H9 (cell line): ENCODE measurements at regions not wholly inside any gene's neighbourhood (a gene's known extent, or its start where the extent isn't known, plus 50 kb on each side); places are given as distances from the start of the nearest gene placed in this dataset.

Experiments used
- DNase-seq: peaks from one replicate; pipeline ENCODE4 v3.0.0-alpha.2; 2017
- H2AFZ ChIP-seq: one replicate; pipeline ENCODE4 v1.6.1; 2013; ENCODE audit warnings: mild to moderate bottlenecking, low read length, control low read depth, moderate library complexity
- H2AK5ac ChIP-seq: 2 replicates; pipeline ENCODE4 v1.6.1; 2013; ENCODE audit warnings: low read length, control low read depth, mixed read lengths; ENCODE audit not compliant: insufficient read length
- H2BK120ac ChIP-seq: one replicate; pipeline ENCODE4 v1.6.1; 2013; ENCODE audit warnings: low read depth, mild to moderate bottlenecking, low read length, control low read depth, inconsistent platforms; ENCODE audit not compliant: poor library complexity, severe bottlenecking
- H2BK12ac ChIP-seq: 2 replicates; pipeline ENCODE4 v1.6.1; 2013; ENCODE audit warnings: low read length, control low read depth, mixed read lengths, low read depth; ENCODE audit not compliant: insufficient read length
- H2BK15ac ChIP-seq: 2 replicates; pipeline ENCODE4 v1.6.1; 2013; ENCODE audit warnings: low read depth, low read length, control low read depth
- H2BK20ac ChIP-seq: one replicate; pipeline ENCODE4 v1.6.1; 2013; ENCODE audit warnings: low read depth, mild to moderate bottlenecking, low read length, control low read depth, inconsistent platforms; ENCODE audit not compliant: poor library complexity, severe bottlenecking
- H2BK5ac ChIP-seq: 2 replicates; pipeline ENCODE4 v1.6.1; 2013; ENCODE audit warnings: low read length, control low read depth, mixed read lengths; ENCODE audit not compliant: insufficient read length
- H3K14ac ChIP-seq: 2 replicates; pipeline ENCODE4 v1.6.1; 2013; ENCODE audit warnings: low read length, control low read depth; ENCODE audit not compliant: insufficient read depth
- H3K18ac ChIP-seq: 2 replicates; pipeline ENCODE4 v1.6.1; 2013; ENCODE audit warnings: low read depth, mild to moderate bottlenecking, mixed read lengths, low read length, control low read depth; ENCODE audit not compliant: insufficient read length
- H3K23ac ChIP-seq: 2 replicates; pipeline ENCODE4 v1.6.1; 2013; ENCODE audit warnings: low read length, control low read depth, mixed read lengths, low read depth; ENCODE audit not compliant: insufficient read length
- H3K23me2 ChIP-seq: 2 replicates; pipeline ENCODE4 v1.6.1; 2013; ENCODE audit warnings: low read depth, mild to moderate bottlenecking, mixed read lengths, low read length, control low read depth; ENCODE audit not compliant: insufficient read length, poor library complexity, severe bottlenecking
- H3K27ac ChIP-seq: 2 replicates; pipeline ENCODE4 v1.5.1; 2013; ENCODE audit warnings: low read length, control low read depth, mixed read lengths, low read depth; ENCODE audit not compliant: insufficient read length
- H3K27me3 ChIP-seq: 2 replicates; pipeline ENCODE4 v1.6.1; 2013; ENCODE audit warnings: low read length, control low read depth, inconsistent platforms; ENCODE audit not compliant: insufficient read depth
- H3K4ac ChIP-seq: 2 replicates; pipeline ENCODE4 v1.6.1; 2013; ENCODE audit warnings: low read depth, mild to moderate bottlenecking, control low read depth, inconsistent platforms, low read length, moderate library complexity
- H3K4me1 ChIP-seq: 2 replicates; pipeline ENCODE4 v1.6.1; 2013; ENCODE audit warnings: low read length, control low read depth, inconsistent platforms; ENCODE audit not compliant: insufficient read depth
- H3K4me2 ChIP-seq: 2 replicates; pipeline ENCODE4 v1.6.1; 2013; ENCODE audit warnings: low read length, control low read depth, mixed read lengths; ENCODE audit not compliant: insufficient read length, insufficient read depth
- H3K56ac ChIP-seq: 2 replicates; pipeline ENCODE4 v1.6.1; 2013; ENCODE audit warnings: low read depth, mild to moderate bottlenecking, mixed read lengths, low read length, control low read depth; ENCODE audit not compliant: insufficient read length
- H3K79me1 ChIP-seq: 2 replicates; pipeline ENCODE4 v1.6.1; 2013; ENCODE audit warnings: low read depth, mild to moderate bottlenecking, moderate library complexity, low read length, control low read depth, inconsistent platforms; ENCODE audit not compliant: insufficient read depth, poor library complexity, severe bottlenecking
- H3K79me2 ChIP-seq: 2 replicates; pipeline ENCODE4 v1.6.1; 2013; ENCODE audit warnings: low read length, control low read depth, inconsistent platforms; ENCODE audit not compliant: insufficient read depth
- H3K9ac ChIP-seq: 2 replicates; pipeline ENCODE4 v1.6.1; 2013; ENCODE audit warnings: low read length, control low read depth, mixed read lengths; ENCODE audit not compliant: insufficient read length; ENCODE audit errors: extremely low read depth
- H3K9me3 ChIP-seq: one replicate; pipeline ENCODE4 v1.6.1; 2013; ENCODE audit warnings: low read depth, low read length, inconsistent platforms; ENCODE audit not compliant: control insufficient read depth
- H3T11ph ChIP-seq: one replicate; pipeline ENCODE4 v1.6.1; 2013; ENCODE audit warnings: mild to moderate bottlenecking, low read length, control low read depth, inconsistent platforms
- H4K20me1 ChIP-seq: one replicate; pipeline ENCODE4 v1.6.1; 2013; ENCODE audit not compliant: control insufficient read depth, insufficient read length, insufficient read depth
- H4K5ac ChIP-seq: 2 replicates; pipeline ENCODE4 v1.6.1; 2013; ENCODE audit warnings: low read depth, mild to moderate bottlenecking, mixed read lengths, low read length, control low read depth; ENCODE audit not compliant: insufficient read length
- H4K8ac ChIP-seq: replicated peaks from 2 replicates; pipeline ENCODE4 v1.6.1; 2013; ENCODE audit warnings: low read length, control low read depth, mixed read lengths, low read depth; ENCODE audit not compliant: insufficient read length
- H4K91ac ChIP-seq: 2 replicates; pipeline ENCODE4 v1.6.1; 2013; ENCODE audit warnings: low read depth, mild to moderate bottlenecking, moderate library complexity, mixed read lengths, low read length, control low read depth; ENCODE audit not compliant: insufficient read length
- H3K27ac Mint-ChIP-seq, 3 experiments: 2 replicates in 2 of 3; 3 replicates in 1 of 3; pipeline ENCODE4 v1.8.0; 2020 to 2021; ENCODE audit warnings: mixed read lengths in 3 of 3, mild to moderate bottlenecking in 1 of 3, moderate library complexity in 1 of 3
- H3K27me3 Mint-ChIP-seq: 2 replicates; pipeline ENCODE4 v1.8.0; 2021; ENCODE audit warnings: low read depth, mild to moderate bottlenecking, moderate library complexity, mixed read lengths
- H3K36me3 Mint-ChIP-seq, 3 experiments: 2 replicates in 2 of 3; 3 replicates in 1 of 3; pipeline ENCODE4 v1.8.0; 2020 to 2021; ENCODE audit warnings: low read depth in 3 of 3, mixed read lengths in 3 of 3; ENCODE audit not compliant: insufficient read depth in 1 of 3
- H3K4me1 Mint-ChIP-seq, 2 experiments: 2 replicates each; pipeline ENCODE4 v1.8.0; 2020; ENCODE audit warnings: mixed read lengths in 2 of 2
- H3K4me3 Mint-ChIP-seq, 2 experiments: 2 replicates in 1 of 2; 3 replicates in 1 of 2; pipeline ENCODE4 v1.8.0; 2020 to 2021; ENCODE audit warnings: mild to moderate bottlenecking in 2 of 2, mixed read lengths in 2 of 2, moderate library complexity in 1 of 2
- H3K9me3 Mint-ChIP-seq, 2 experiments: 2 replicates in 1 of 2; 3 replicates in 1 of 2; pipeline ENCODE4 v1.8.0; 2020; ENCODE audit warnings: mild to moderate bottlenecking in 2 of 2, mixed read lengths in 2 of 2, moderate library complexity in 1 of 2
- WGBS: extraction: QIAGEN DNeasy Blood & Tissue Kit; methylation state at CpG from one replicate; pipeline ENCODE4 v1.1.7; 2013; ENCODE audit warnings: missing lambda C conversion rate, low lambda C conversion rate, mixed read lengths; ENCODE audit not compliant: insufficient read length; ENCODE audit errors: extremely low coverage; 5-methylcytosine and 5-hydroxymethylcytosine counted together
- TF ChIP-seq, protein P1 (sequence below): fragments of 200-600 bp; sonication (generic); conservative IDR thresholded peaks from 3 replicates; pipeline ENCODE4 v1.8.0; 2021; ENCODE audit warnings: antibody characterized with exemption, mild to moderate bottlenecking

GRCh38 chr2:184314829-184315228 is 283.5 kb upstream of the ZNF804A start:
- no peaks in the 10 kb centered on the region for H3K23me2 ChIP-seq
- H2BK20ac ChIP-seq: no peak overlapping the region
- H2AFZ ChIP-seq: no peak overlapping the region
- no peaks in the 10 kb centered on the region for H3K36me3 Mint-ChIP-seq
- no peak for DNase-seq
- H3K9ac ChIP-seq: no peak overlapping the region
- no peaks in the 10 kb centered on the region for H4K20me1 ChIP-seq
- H3K14ac ChIP-seq: no peak overlapping the region
- H3K18ac ChIP-seq: no peak overlapping the region
- H3K27me3 Mint-ChIP-seq: no peaks in the 10 kb centered on the region
- H3K23ac ChIP-seq: no peak overlapping the region
- no peak overlapping the region for H2BK12ac ChIP-seq
- H3K27me3 ChIP-seq: no peaks in the 10 kb centered on the region
- H2BK120ac ChIP-seq: no peak overlapping the region
- no peak overlapping the region for H4K5ac ChIP-seq
- H4K91ac ChIP-seq: no peak overlapping the region
- no peak overlapping the region for H3K27ac ChIP-seq
- no peaks in the 10 kb centered on the region for H3K4me1 ChIP-seq
- no peak overlapping the region for H3K27ac Mint-ChIP-seq
- no peak overlapping the region for H3T11ph ChIP-seq
- H3K9me3 ChIP-seq: no peaks in the 10 kb centered on the region
- no peaks in the 10 kb centered on the region for H3K4me1 Mint-ChIP-seq
- H4K8ac ChIP-seq: no peak overlapping the region
- no peak overlapping the region for H3K4me2 ChIP-seq
- WGBS: no CpG with 5 or more reads among the region's 2 CpGs
- no peak overlapping the region for H3K4me3 Mint-ChIP-seq
- no peak overlapping the region for H2AK5ac ChIP-seq
- H2BK15ac ChIP-seq: no peak overlapping the region
- no peak overlapping the region for H2BK5ac ChIP-seq
- H3K9me3 Mint-ChIP-seq: no peaks in the 10 kb centered on the region
- no peaks in the 10 kb centered on the region for H3K79me1 ChIP-seq
- no peak overlapping the region for H3K4ac ChIP-seq
- TF ChIP-seq, protein P1, sequence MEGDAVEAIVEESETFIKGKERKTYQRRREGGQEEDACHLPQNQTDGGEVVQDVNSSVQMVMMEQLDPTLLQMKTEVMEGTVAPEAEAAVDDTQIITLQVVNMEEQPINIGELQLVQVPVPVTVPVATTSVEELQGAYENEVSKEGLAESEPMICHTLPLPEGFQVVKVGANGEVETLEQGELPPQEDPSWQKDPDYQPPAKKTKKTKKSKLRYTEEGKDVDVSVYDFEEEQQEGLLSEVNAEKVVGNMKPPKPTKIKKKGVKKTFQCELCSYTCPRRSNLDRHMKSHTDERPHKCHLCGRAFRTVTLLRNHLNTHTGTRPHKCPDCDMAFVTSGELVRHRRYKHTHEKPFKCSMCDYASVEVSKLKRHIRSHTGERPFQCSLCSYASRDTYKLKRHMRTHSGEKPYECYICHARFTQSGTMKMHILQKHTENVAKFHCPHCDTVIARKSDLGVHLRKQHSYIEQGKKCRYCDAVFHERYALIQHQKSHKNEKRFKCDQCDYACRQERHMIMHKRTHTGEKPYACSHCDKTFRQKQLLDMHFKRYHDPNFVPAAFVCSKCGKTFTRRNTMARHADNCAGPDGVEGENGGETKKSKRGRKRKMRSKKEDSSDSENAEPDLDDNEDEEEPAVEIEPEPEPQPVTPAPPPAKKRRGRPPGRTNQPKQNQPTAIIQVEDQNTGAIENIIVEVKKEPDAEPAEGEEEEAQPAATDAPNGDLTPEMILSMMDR: no peak
- H3K56ac ChIP-seq: no peak overlapping the region
- H3K79me2 ChIP-seq: no peaks in the 10 kb centered on the region
